Sciatic nerve (tissue), 2 donors: ENCODE measurements at regions not wholly inside any gene's neighbourhood (a gene's known extent, or its start where the extent isn't known, plus 50 kb on each side); places are given as distances from the start of the nearest gene placed in this dataset.
"Not testable (repeated sequence)": the region's sequence is repeated elsewhere in the genome, so short reads cannot be mapped to it uniquely, and the experiment has no call there.

Source experiments
- ATAC-seq: fragments of 200-7000 bp; cut with Tn5 transposase; one replicate; pipeline ENCODE4 v1.9.1; 2020; ENCODE audit warnings: mild to moderate bottlenecking, moderate library complexity
- DNase-seq: peaks from one replicate; pipeline ENCODE4 v3.0.0-alpha.2; 2020; ENCODE audit warnings: low spot score
- intact Hi-C: fragments of 100-400 bp; cut with DNase I; formaldehyde crosslinking; loops from one replicate; pipeline ENCODE4 v1.14.2; 2022
- donor health status: DM: no; HTN: no; CAD: no.
- donor health status: DM: no; HTN: no; CAD: no.

DNA sequence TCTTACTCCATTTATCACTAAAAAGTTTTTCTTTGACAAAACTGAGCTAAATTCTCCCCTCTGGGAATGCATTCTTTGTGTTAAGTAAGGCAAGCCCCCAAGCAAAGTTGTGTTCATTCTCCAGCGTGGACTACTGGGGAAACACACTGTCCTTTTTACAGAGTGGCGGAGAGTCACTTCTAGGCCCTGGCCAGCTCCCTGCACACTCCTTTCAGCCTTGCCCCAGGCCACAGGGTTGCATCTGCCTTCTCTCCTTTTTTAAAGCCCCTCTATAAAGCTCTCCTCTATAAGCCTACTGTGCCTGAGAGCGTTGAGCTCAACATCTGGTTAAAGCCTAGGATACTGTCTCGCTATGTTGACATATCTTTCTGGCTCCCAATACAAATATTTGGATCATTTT lies 803.4 kb downstream of the PCDH17 start:
- intact Hi-C loops = no loop called here
- ATAC-seq = no peak

DNA sequence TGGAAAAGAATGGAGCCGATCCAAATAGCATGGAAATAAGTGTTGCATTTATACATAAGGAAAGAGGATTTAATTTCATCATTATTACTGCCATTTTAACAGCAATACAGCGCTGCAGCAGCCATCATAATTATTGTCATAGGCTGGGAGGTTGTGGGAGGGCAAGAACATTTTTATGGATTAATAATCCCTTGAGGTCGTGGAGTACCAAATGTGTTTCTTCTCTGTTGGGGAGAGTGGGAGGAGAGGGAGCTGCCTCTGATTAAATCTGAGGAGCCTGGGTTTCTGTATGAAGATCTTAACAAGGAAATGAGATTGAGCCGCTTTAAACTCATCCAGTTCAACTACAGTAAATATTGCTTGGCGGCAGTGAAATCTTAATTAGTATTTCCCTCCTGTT lies 805.9 kb downstream of the PCDH17 start:
- intact Hi-C loops = no loop called here
- DNase-seq (no peak), ATAC-seq (no peak)

More for the DNA sequence above, 803.4 kb downstream of the PCDH17 start:
- no peak for DNase-seq

DNA sequence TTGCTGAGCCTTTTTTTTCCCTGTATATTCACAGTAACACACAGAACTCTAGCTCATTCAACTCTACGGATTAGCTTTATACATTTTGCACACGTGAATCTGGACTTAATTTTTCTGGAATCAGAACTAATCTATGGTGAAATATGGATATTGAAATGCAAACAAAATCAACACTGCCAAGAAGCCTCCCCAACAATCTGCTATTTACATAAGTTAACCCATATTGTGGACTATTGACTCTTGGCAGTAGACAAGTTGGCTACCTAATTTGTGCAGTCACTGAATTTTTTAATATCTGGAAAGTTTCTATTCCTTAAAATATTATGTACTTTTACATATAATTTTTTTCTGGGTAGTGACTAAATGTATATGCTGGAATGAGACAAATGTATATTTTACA lies 815.4 kb downstream of the PCDH17 start:
- intact Hi-C loops = no loop called here
- DNase-seq (no peak), ATAC-seq (no peak)

GRCh38 chr13:58452123-58452623 lies 820.6 kb downstream of the PCDH17 start:
- no peak for DNase-seq
- no peak for ATAC-seq
- intact Hi-C loops = no loop called here

DNA sequence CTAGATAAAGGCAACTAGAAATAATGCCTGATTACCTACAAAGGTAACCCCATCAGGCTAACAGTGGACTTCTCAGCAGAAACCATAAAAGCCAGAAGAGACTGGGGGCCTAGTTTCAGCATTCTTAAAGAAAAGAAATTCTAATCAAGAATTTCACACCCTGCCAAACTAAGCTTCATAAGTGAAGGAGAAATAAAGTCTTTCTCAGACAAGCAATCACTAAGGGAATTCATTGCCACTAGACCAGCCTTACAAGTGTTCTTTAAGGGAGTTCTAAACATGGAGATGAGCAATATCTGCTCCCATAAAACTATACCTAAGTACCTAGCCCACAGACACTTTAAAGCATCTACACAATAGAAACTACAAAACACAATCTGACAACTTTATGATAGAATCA lies 823.5 kb downstream of the PCDH17 start:
- intact Hi-C loops = no loop called here
- ATAC-seq (no peak), DNase-seq (no peak)

DNA sequence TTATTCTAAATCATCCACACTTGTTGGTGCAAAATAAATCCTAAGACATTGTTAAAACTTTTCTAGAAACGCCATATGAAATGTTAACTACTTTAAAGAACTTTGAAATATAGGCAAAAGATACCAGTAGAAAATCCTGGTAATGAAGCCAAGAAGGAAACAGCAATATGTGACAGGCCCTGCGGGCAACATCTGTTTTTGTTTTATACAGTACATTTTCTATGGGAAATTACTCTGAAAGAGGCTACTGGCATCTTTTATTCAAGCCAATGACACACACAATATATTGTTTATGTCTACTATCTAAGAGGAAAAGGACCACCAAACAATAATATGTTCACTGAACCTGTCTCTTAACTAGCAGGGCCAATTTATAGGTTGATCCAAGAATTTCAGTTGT lies 829.7 kb downstream of the PCDH17 start:
- DNase-seq (no peak), ATAC-seq (no peak)
- intact Hi-C loops = no loop called here

DNA sequence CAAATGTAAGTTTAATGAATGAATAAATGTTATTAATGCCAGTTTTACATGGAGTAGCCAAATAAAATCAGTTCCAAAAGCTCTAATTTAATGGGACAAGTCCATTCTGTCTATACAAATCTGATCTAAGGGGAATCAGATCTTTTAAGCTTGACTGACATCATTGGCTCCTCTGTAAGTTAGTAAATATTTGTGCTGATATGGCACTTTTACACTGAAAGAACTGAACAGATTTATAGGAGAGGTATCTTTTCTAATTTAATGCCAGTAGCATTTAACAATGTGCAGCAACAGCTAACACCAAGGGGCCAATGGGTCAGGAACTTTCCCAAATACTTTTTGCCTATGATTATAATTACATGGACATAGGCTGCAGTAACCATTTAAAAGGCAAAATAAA lies 832.3 kb downstream of the PCDH17 start:
- DNase-seq (no peak), ATAC-seq (no peak)
- intact Hi-C loops = no loop called here

- ATAC-seq (no peak), DNase-seq (no peak)
- intact Hi-C loops = no loop called here
Measured at GRCh38 chr13:58467176-58467575, 835.6 kb downstream of the PCDH17 start.

- intact Hi-C loops = no loop called here
- ATAC-seq = no peak
- no peak for DNase-seq
Measured at GRCh38 chr13:58472483-58472882, 840.9 kb downstream of the PCDH17 start.

DNA sequence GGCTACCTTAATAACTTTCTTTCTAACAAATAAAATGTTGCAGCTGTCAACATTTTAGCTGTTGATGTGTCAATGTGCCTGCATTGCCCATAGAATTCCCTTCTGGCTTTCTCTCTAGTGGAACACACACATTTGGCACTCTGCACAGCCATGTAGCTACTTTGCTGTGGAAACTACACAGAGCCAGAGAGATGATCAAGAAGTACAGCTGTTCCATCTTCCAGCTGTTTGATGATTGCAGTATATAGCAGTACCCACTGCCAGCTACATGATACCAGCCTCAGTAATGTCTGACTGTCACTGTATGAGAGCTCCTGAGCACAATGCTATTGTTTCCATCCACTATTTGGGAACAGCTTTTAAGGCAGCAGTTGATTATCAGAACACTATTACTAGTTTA lies 843.0 kb downstream of the PCDH17 start:
- intact Hi-C loops = no loop called here
- DNase-seq = no peak
- no peak for ATAC-seq

DNA sequence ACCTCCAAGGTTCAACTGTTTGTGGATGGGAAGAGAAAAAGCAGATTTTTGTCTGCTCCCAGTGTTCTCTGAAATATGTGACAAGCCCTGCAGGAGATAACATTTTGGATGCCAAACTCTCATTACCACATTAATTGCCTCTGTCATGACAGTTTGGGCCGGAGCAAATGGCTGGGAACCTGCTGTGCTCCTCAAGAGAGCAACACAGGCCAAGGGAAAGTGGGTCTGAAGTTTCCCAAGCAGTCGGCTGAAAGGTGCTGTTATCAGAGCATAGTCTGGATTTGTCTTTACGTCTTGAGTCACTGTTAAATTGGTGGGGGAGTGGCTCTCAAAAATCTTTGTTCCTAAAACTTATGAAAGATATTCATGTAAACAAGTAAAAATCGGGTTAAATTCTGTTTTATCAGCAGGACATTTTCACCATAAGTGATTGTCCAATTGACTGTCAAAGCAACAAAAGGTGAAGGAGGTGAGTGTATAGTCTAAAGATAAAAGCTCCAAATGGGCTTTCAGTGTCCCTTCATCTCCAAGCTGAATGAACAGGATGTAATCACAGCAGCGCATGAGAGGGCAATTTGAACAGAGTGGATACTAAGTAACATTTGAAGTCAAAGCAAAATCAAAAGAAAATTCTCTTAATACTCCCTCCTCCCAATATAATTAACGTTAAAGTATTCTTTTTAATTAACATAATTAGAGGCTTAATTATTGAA lies 844.8 kb downstream of the PCDH17 start:
- intact Hi-C loops = no loop called here
- ATAC-seq (no peak), DNase-seq (no peak)

DNA sequence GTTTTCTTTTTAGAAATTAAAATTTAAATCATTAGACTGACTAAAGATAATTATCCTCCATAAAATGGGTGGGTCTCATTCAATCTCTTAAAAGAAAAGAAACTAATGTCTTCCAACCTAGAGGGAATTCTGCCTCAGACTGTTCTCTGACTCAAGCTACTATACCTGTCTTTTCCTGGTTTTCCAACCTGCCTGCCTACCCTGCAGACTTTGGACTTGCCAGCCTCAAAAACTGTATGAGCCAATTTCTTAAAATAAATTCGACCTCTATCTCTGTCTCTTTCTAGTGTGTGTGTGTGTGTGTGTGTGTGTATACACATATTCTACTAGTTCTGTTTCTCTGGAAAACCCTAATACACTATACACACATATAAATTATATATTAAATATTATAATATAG lies 847.3 kb downstream of the PCDH17 start:
- ATAC-seq (no peak), DNase-seq (no peak)
- intact Hi-C loops = no loop called here

DNA sequence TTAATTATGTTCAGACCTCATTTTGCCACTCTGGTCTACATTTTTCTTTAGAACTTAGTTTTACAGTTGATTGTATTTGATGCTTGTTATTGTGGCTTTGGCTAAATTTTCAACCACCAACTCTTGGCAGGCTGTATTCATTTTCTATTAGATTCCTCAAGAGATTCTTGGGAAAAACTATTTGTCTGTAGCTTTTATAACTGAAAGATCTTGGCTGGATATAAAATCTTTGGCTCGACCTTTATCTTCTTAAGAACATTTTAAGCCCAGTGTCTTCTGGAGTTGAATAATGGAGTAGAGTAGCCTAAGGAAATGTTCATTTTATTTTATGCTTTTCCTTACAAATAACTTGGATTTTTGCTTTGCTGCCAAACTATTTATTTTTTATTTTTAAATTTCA lies 848.5 kb downstream of the PCDH17 start:
- DNase-seq (no peak), ATAC-seq (no peak)
- intact Hi-C loops = no loop called here

- intact Hi-C loops = no loop called here
- no peak for DNase-seq
- ATAC-seq = no peak
Measured at GRCh38 chr13:58488251-58488650, 856.7 kb downstream of the PCDH17 start.

DNA sequence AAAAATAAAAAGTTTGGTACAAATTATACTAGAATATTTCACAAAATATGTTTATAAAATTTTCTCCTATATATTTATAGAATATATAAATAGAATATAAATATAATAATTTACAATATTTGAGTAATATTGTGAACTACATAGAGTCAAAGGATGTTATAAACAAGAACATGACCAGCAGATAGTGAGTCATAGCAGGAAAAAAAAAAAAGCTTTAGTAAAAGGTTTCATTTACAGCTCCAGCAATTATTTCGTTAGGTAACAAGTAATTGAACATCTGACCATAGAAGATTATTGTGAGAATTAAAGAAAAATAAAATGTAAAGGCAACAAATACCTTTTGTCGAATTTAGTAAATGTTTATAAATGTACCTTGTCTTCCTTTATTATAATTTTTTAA lies 864.1 kb downstream of the PCDH17 start:
- no peak for ATAC-seq
- DNase-seq = no peak
- intact Hi-C loops = no loop called here

DNA sequence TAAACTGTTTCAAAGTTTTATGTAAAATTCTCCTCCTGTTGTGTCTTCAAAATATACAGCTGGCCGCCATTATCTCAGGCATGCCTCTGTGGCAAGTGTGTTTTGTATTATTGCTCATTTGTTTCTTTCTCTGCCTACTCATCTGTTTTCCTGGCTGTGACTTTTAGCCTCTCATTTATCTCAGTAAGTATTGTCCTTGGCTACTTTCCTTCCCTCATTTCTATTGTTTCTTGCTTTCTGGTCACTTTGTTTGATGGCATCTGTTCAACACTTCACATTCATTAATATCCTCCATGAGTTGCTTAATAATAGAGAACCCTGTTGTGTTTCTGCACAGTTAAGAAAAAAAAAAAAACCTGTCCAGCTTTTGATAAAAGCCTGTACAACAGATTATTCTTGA lies 869.4 kb downstream of the PCDH17 start:
- DNase-seq (no peak), ATAC-seq (no peak)
- intact Hi-C loops = no loop called here

- intact Hi-C loops, DNase-seq, ATAC-seq: not testable (repeated sequence)
Measured at GRCh38 chr13:58504202-58504700, 872.7 kb downstream of the PCDH17 start.

- DNase-seq, intact Hi-C loops: not testable (repeated sequence)
- peak; percentile 28 for ATAC-seq
Measured at GRCh38 chr13:58505262-58505920, 873.8 kb downstream of the PCDH17 start.

- DNase-seq (no peak), ATAC-seq (no peak)
- intact Hi-C loops = no loop called here
Measured at GRCh38 chr13:58528351-58528750, 896.8 kb downstream of the PCDH17 start.

GRCh38 chr13:58531614-58532013 lies 900.1 kb downstream of the PCDH17 start:
- intact Hi-C loops = no loop called here
- ATAC-seq (no peak), DNase-seq (no peak)

DNA sequence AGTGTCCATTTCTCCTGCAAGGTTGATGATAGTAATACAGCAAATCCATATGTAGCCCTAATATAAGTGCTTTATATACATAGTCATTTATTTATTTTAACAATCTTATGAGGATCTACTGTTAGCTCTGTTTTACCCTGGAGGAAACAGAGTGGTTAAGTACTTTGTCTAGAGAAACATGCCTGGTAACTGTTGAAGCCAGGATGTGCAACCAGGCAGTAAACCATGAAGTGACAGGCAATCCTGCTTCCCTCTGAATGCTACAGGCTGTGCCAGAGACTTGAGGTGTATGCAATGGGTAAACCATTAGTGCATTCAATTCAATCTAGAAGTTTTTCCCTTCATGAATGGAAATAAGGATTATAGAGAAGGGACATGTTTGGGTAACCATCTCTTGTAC lies 911.0 kb downstream of the PCDH17 start:
- ATAC-seq = no peak

More for the DNA sequence above, 911.0 kb downstream of the PCDH17 start:
- intact Hi-C loops = no loop called here
- DNase-seq = no peak
